ENCODE measurements at regions not wholly inside any gene's neighbourhood (a gene's known extent, or its start where the extent isn't known, plus 50 kb on each side); places are given as distances from the start of the nearest gene placed in this dataset.

- Histone ChIP-seq H3K9me3 (ENCODE audit: severe bottlenecking) (peaks cover 15% of the 10 kb centered on the region), H3K36me3 (no peaks in the 10 kb centered on the region), H3K27ac (no peak overlapping the region), H3K27me3 (ENCODE audit: insufficient read depth, low read depth, severe bottlenecking) (no peaks in the 10 kb centered on the region), H3K4me3 (ENCODE audit: low read depth, low read length) (no peak overlapping the region)
- peak; percentile 75 for DNase-seq
- TF ChIP-seq CTCF (IDR thresholded peaks at IDR 0.05; ENCODE audit: low read depth, low read length) = peak; percentile 60; the same call in 1 of the 2 replicates
Observed at GRCh38 chr7:159272739-159273138, 128.1 kb upstream of the VIPR2 start.

GRCh38 chr7:159271781-159272180, 127.1 kb upstream of the VIPR2 start:
- Histone ChIP-seq H3K4me3 (ENCODE audit: low read depth, low read length) (no peak overlapping the region), H3K9me3 (ENCODE audit: severe bottlenecking) (peaks cover 15% of the 10 kb centered on the region), H3K27me3 (ENCODE audit: insufficient read depth, low read depth, severe bottlenecking) (no peaks in the 10 kb centered on the region), H3K27ac (no peak overlapping the region), H3K36me3 (no peaks in the 10 kb centered on the region)
- DNase-seq = no peak
- no peak for TF ChIP-seq CTCF (IDR thresholded peaks at IDR 0.05; ENCODE audit: low read depth, low read length)

- no peak for DNase-seq
- no peak for TF ChIP-seq CTCF (IDR thresholded peaks at IDR 0.05; ENCODE audit: low read depth, low read length)
- H3K4me3 ChIP-seq (ENCODE audit: low read depth, low read length) = no peak overlapping the region
- H3K9me3 ChIP-seq (ENCODE audit: severe bottlenecking) = peaks cover 15% of the 10 kb centered on the region
- no peaks in the 10 kb centered on the region for H3K36me3 ChIP-seq
- no peak overlapping the region for H3K27ac ChIP-seq
- no peaks in the 10 kb centered on the region for H3K27me3 ChIP-seq (ENCODE audit: insufficient read depth, low read depth, severe bottlenecking)
Observed at GRCh38 chr7:159269745-159270144, 125.1 kb upstream of the VIPR2 start.

- Histone ChIP-seq H3K27ac (no peak overlapping the region), H3K27me3 (ENCODE audit: insufficient read depth, low read depth, severe bottlenecking) (no peaks in the 10 kb centered on the region), H3K36me3 (no peaks in the 10 kb centered on the region), H3K9me3 (ENCODE audit: severe bottlenecking) (no peaks in the 10 kb centered on the region), H3K4me3 (ENCODE audit: low read depth, low read length) (no peak overlapping the region)
- TF ChIP-seq CTCF (IDR thresholded peaks at IDR 0.05; ENCODE audit: low read depth, low read length) = no peak
- DNase-seq = no peak
Observed at GRCh38 chr7:159263430-159263829, 118.8 kb upstream of the VIPR2 start.

GRCh38 chr7:159253657-159254056, 109.0 kb upstream of the VIPR2 start:
- Histone ChIP-seq H3K36me3 (no peaks in the 10 kb centered on the region), H3K27me3 (ENCODE audit: insufficient read depth, low read depth, severe bottlenecking) (no peaks in the 10 kb centered on the region), H3K27ac (no peak overlapping the region), H3K4me3 (ENCODE audit: low read depth, low read length) (no peak overlapping the region), H3K9me3 (ENCODE audit: severe bottlenecking) (no peaks in the 10 kb centered on the region)
- no peak for TF ChIP-seq CTCF (IDR thresholded peaks at IDR 0.05; ENCODE audit: low read depth, low read length)
- DNase-seq = no peak

GRCh38 chr7:159250471-159250870, 105.8 kb upstream of the VIPR2 start:
- H3K36me3 ChIP-seq = no peaks in the 10 kb centered on the region
- no peak for TF ChIP-seq CTCF (IDR thresholded peaks at IDR 0.05; ENCODE audit: low read depth, low read length)
- DNase-seq = no peak
- H3K27me3 ChIP-seq (ENCODE audit: insufficient read depth, low read depth, severe bottlenecking) = no peaks in the 10 kb centered on the region
- no peak overlapping the region for H3K4me3 ChIP-seq (ENCODE audit: low read depth, low read length)
- no peaks in the 10 kb centered on the region for H3K9me3 ChIP-seq (ENCODE audit: severe bottlenecking)
- no peak overlapping the region for H3K27ac ChIP-seq

Data from WERI-Rb-1 (cell line).